ENCODE measurements at regions not wholly inside any gene's neighbourhood (a gene's known extent, or its start where the extent isn't known, plus 50 kb on each side); places are given as distances from the start of the nearest gene placed in this dataset.

DNA sequence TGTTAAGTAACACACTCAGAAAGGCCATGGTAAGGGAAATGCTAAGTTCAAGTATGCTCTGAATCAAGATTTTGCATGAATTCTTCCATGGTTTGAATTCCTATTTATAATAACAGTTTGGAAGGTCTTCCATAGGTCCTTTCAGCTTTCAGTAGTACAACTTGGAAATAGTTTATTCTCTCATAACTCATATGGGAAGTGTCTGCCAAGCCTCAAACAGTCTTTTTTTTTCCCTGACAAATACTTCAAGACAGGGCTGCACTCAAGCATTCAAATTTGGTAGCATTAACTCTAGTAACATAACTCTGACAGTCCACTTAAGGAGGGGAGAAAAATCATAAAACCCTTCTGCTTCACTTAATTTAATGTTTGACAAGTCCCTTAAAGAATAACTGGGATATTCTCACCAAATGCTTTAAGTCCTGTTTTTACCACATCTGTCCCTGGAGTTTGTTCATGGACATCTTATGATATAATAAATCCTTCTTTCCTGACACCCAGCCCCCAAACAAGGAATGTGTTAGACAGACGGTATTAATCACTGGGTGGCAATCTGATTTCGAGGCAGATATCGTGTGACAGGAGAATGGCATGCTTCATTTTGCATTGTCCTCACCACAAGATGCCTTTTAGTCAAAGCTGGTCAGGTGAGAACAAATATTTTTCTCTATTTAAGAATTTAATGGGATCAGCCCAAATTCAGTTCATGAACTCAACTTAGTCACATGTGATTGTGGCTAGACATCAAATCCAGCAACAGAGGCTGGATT is 165.7 kb downstream of the BMP4 start:
- DNase-seq, result no peak
- intact Hi-C loops (cut with DNase I), result no loop called here
- TF ChIP-seq, protein P1, sequence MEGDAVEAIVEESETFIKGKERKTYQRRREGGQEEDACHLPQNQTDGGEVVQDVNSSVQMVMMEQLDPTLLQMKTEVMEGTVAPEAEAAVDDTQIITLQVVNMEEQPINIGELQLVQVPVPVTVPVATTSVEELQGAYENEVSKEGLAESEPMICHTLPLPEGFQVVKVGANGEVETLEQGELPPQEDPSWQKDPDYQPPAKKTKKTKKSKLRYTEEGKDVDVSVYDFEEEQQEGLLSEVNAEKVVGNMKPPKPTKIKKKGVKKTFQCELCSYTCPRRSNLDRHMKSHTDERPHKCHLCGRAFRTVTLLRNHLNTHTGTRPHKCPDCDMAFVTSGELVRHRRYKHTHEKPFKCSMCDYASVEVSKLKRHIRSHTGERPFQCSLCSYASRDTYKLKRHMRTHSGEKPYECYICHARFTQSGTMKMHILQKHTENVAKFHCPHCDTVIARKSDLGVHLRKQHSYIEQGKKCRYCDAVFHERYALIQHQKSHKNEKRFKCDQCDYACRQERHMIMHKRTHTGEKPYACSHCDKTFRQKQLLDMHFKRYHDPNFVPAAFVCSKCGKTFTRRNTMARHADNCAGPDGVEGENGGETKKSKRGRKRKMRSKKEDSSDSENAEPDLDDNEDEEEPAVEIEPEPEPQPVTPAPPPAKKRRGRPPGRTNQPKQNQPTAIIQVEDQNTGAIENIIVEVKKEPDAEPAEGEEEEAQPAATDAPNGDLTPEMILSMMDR (IDR thresholded peaks at IDR 0.05), result no peak

DNA sequence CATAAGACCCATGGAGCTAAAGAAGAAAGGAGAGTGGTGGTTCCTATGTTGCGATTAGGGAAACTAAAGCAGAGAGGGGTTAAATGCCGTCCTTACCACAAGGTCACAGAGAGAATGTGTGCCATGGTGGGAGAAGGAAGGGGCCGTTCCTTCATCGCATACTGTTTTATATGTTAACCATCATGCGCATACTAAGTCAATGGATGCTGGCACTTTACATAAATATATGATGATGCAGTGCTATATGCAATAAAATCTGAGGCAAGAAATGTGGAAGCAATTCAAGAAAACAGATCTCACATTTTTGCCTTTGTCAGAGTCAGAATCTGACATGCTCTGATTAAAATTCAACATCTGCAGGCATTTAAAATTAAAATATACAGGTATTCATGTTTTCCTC is 168.1 kb downstream of the BMP4 start:
- intact Hi-C loops (cut with DNase I), result no loop called here
- Histone ChIP-seq H3K27me3 (no peaks in the 10 kb centered on the region), H3K4me3 (no peak overlapping the region), H3K27ac (no peak overlapping the region), H3K36me3 (no peaks in the 10 kb centered on the region), H3K9me3 (no peaks in the 10 kb centered on the region), H3K4me1 (no peaks in the 10 kb centered on the region)
- DNase-seq (no peak), ATAC-seq (no peak)
- TF ChIP-seq, protein P1 (IDR thresholded peaks at IDR 0.05), result no peak

More for the DNA sequence above, 165.7 kb downstream of the BMP4 start:
- Histone ChIP-seq H3K4me1 (no peaks in the 10 kb centered on the region), H3K27me3 (no peaks in the 10 kb centered on the region), H3K4me3 (no peak overlapping the region), H3K9me3 (no peaks in the 10 kb centered on the region), H3K36me3 (no peaks in the 10 kb centered on the region), H3K27ac (no peak overlapping the region)
- ATAC-seq, result no peak

DNA sequence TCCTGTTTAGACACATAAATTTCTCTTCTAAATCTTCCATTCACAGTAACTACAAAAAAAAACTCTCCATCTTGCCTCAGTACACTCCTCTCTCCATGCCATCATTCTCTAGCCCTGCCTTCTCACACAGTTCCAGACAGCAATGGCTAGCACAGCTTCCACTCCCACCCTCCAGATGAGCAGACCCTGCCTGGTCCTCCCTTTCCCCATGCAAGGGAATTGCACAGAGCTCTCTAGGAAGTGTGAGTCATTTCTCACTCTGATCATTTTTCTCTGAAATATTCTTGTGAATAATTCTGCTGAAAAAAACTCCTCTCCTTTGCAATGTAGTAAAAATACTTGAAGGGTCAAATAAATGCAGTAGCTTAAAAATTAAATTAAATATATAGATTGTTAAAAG is 170.6 kb downstream of the BMP4 start:
- H3K27ac ChIP-seq, result no peak overlapping the region
- TF ChIP-seq, protein P1 (IDR thresholded peaks at IDR 0.05), result no peak

DNA sequence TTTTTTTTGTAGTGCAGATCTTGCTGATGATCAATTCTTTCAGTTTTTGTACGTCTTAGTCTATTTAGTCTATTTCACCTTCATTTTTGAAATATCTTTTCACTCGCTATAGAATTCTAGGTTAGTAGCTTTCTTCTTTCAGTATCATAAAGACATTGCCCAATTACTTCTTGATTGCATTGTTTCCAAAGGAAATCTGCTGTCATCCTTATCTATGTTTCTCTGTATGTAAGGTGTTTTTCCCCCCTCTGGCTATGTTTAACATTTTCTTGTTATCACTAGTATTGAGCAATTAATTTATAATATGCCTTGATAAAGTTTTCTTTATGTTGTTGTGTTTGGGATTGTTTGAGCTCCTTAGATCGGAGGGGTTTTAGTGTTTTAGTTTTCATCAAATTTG is 171.9 kb downstream of the BMP4 start:
- Histone ChIP-seq H3K27ac (no peak overlapping the region), H3K27me3 (no peaks in the 10 kb centered on the region), H3K4me1 (no peaks in the 10 kb centered on the region), H3K36me3 (no peaks in the 10 kb centered on the region), H3K4me3 (no peak overlapping the region), H3K9me3 (no peaks in the 10 kb centered on the region)
- intact Hi-C loops (cut with DNase I), result no loop called here
- TF ChIP-seq, protein P1 (IDR thresholded peaks at IDR 0.05), result no peak
- DNase-seq (no peak), ATAC-seq (no peak)

More for the DNA sequence above, 170.6 kb downstream of the BMP4 start:
- Histone ChIP-seq H3K27me3 (no peaks in the 10 kb centered on the region), H3K9me3 (no peaks in the 10 kb centered on the region), H3K4me1 (no peaks in the 10 kb centered on the region), H3K36me3 (no peaks in the 10 kb centered on the region), H3K4me3 (no peak overlapping the region)
- intact Hi-C loops (cut with DNase I), result no loop called here
- DNase-seq, result no peak
- ATAC-seq, result no peak

DNA sequence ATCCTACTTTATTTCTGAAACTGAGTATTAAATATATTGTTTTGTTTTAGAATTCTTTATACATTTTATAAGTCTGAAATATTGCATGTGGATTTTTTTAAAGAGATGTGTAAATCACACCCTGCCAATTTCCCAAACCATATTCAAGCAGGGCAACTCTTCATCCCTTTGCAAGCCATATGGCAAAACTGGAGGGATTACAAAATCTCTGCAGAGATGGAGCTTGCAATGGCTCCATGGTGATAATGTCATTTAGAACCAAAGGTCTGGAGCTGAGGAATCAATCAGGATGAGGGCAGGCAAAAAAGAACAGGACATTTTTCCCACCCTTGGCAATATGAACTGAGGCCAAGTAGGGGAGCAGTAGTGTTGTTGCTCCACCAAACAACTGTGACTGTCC is 173.4 kb downstream of the BMP4 start:
- Histone ChIP-seq H3K36me3 (no peaks in the 10 kb centered on the region), H3K27ac (no peak overlapping the region), H3K4me3 (no peak overlapping the region), H3K9me3 (no peaks in the 10 kb centered on the region), H3K4me1 (no peaks in the 10 kb centered on the region), H3K27me3 (no peaks in the 10 kb centered on the region)
- TF ChIP-seq, protein P1 (IDR thresholded peaks at IDR 0.05), result no peak
- DNase-seq (no peak), ATAC-seq (no peak)
- intact Hi-C loops (cut with DNase I), result no loop called here

Data from upper lobe of right lung (tissue), 1 donor.